HG03558 (cell line): ENCODE measurements at regions not wholly inside any gene's neighbourhood (a gene's known extent, or its start where the extent isn't known, plus 50 kb on each side); places are given as distances from the start of the nearest gene placed in this dataset.

Experiments used
- ATAC-seq: cut with Tn5 transposase; IDR thresholded peaks from one replicate; pipeline ENCODE4 v1.9.1; 2021; ENCODE audit warnings: moderate number of reproducible peaks; ENCODE audit not compliant: unreplicated experiment; ENCODE audit errors: extremely low read depth

DNA sequence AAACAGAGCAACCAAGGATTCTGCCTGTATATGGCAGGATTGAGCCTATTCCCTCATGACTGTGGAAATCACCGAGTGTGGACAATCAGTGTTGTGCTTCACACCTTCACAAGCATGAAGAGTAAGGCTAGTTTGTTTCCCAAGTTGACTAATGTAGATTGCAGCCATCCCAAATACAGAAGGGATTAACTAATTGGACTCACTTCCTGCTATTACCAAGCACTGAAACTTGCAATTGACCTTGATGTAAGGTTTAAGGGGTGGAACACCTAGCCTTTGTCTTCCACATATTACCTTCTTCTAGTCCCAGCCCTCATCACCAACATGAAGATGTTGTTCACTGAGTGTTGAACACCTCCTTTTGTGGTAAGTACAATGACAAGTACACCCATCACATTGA, 120.9 kb upstream of the RND3 start:
- no peak for ATAC-seq

DNA sequence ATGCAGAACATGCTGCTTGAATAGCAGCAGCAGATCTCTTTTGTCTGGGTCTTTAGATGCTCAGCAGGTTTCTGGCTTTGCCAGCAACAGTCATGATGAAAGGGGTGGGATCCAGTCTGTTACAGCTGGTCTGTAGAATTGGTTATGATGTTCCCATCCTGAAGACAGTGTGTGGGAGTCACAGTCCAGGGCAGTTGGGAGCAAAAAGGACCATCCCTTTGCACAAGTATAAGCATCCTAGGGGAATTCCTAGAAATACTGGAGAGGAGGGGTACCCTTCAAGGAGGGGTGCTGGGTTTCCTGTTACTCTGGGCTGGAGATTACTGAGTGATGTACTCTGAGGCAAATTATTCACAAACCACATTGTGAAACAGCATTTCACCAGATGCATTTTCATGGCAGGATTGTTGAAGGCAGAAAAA, 119.9 kb upstream of the RND3 start:
- ATAC-seq = no peak

GRCh38 chr2:150606380-150607060, 119.1 kb upstream of the RND3 start:
- no peak for ATAC-seq

DNA sequence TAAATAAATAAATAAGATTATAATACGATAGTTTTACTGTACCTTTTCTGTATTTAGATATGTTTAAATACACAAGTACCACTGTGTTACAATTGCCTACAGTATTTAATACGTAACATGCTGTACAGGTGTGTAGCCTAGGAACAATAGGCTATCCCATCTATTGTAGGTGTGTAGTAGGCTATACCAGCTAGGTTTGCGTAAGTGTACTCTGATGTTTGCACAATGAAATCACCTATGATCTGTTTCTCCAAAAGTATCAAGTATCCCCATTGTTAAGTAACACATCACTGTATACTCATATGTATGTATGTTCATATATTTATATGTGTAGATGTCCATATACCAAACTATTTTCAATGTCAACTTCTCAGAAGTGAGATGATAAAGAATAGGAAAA, 118.2 kb upstream of the RND3 start:
- no peak for ATAC-seq

GRCh38 chr2:150601280-150602038, 114.0 kb upstream of the RND3 start:
- ATAC-seq = no peak

DNA sequence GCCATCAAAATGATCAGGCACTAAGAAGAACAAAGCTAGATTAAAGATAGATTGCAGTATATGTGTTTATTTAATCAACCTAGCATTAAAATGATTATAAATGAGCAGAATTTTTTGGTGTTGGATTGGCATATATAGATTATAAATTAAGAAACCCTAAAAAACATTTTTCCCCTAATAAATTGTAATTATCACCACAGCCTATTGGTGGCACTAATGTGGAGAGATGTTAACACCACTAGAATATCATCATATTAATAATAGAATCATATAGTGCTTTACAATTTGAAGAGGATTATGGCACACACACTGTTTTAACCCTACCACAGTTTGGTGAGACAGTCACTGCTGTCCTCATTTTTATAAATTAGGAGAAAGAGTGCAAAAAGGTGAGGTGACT, 112.4 kb upstream of the RND3 start:
- ATAC-seq = no peak

DNA sequence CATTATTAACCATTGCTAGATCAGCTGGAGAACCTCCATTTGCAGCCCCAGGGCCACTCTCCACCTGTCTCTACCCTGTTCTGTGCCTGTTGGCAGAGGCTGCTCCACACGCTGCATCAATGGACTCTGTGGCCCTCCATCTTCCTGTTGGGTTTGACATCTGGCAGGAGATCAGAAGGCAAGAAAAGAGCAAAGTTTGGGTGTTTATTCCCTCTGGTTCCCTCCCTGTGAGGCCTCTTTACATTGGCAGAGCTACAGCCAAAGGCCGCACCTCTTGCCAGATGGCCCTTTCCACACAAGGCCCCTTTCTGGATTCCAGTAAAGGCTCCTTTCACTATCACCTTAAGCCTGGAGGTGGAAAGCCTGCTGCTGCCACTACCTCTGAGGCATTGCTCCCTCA, 110.9 kb upstream of the RND3 start:
- no peak for ATAC-seq

DNA sequence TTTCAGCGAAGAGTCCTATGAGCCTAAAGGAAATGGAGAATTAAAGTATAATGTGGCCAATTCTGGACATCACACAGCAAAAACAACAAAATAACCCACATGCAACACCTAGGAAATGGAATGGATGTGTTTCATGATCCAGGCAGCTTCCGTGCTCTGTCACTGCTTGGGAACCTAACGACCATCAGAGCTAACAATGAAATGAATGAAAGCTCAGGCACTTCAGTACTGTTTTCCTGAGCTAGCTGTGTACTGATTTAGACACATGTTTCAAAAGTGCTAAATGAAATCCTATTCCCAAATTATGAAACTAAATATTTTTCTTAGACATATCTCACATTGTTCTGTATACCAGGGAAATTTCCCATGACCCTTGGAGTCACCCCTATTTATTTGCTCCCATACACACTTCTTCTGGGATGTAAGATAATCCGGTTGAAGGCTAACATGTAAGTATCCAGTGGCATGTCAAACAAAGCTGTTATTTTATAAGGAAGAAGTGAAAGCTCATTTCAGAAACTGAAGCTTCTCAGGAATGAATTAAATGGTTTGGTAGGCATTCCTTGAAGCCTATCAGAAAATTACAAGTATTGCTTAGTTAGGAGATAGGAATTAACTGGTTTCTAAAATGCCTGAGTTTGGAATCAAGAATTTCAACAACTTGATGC, 108.5 kb upstream of the RND3 start:
- no peak for ATAC-seq

DNA sequence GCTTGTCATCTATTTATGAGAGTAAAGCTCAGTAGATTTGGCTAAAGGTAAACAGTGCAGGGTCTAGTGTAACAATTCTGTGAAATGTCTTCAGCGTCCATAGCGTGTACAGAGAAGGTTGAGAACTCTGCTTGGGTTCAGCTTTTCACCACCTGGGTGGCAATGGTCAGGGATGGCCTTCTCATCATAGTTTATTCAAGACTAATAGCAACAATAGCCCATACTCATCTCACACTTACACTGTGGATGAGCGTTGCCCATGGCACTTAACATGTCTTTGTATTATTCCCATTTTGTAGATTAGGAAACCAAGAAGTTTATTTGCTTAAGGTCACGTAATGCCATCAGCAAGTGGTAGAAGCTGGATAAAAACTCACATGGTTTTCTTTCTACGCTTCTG, 106.8 kb upstream of the RND3 start:
- no peak for ATAC-seq

- ATAC-seq = no peak
Observed at GRCh38 chr2:150591496-150592285, 104.2 kb upstream of the RND3 start.

- ATAC-seq = no peak
Observed at GRCh38 chr2:150589681-150590080, 102.2 kb upstream of the RND3 start.

DNA sequence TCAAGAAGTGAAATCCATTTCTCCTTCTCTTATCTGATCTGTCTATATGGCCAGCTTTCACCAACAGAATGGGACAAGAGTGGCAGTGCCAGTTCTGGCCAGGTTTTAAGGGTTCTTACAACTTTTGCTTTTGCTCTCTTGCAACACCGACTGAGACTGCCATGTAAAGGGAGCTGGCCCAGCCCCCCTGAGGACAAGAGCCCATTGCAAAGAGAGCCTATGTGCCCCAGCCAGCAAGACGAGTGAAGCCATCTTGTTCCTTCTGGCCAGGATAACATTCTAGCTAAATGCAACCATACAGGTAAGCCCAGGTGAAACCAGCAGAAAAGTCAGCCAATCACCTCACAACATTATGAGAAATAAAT, 101.0 kb upstream of the RND3 start:
- ATAC-seq = no peak

DNA sequence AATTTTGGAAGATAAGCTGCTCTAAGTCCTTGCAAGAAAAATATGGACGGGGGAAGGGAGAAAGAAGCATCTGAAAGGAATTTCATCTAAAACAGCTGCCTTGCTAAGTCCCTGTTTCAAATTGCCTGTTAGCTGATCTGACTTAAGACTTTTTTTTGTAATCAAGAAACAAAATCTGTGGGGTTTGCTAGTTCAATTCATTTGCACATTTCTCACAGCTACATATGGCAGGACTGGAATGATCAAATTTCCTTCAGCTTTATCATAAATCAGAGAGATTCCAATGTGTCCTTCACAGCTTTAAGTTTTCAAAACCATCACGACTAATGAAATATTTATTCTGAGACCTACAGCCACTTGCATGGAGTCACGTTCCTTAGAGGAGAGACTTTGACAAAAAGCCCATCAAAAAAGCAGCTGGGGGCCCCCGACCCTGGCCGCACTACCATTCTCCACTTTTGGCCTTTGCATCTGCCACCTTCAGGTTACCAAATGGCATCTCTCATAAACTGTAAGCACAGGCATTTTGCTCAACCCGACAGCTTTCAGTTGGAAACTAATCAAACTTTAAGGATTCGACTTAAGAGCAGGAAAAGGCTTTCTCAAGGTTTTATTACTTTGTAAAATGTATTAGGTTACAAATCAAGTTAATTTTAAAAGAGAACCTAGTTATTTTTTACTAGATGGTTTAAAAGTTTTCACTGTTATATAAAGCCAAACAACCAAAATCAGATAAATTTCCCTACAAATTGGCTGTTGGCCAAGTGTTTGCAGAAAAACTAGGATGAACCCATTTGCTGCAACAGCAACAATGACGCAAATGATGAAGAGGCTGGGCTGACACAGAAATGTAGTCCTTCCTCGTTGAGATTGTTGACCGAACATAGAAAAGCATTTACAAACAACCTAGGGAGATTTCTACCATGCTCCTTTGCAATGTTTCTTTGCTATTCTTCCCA, 100.4 kb upstream of the RND3 start:
- no peak for ATAC-seq

DNA sequence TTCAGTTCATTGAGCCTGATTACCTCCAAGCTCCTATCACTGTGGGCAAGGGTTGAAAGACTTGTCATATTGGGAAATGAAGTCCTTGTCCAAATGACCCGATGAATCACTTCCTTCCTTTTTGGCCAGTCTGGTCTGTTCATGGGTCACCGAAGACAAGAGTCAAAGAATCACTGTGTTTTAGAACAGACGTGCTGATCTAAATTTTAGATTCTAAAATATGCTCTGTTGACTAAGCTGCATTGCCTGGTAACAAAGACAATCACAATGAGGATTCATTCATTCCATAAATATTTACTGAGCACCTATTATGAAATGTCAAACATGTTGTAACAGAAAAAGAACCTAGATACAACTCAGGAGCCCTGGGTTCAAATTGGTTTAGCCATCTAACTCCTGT, 99.4 kb upstream of the RND3 start:
- ATAC-seq = no peak

DNA sequence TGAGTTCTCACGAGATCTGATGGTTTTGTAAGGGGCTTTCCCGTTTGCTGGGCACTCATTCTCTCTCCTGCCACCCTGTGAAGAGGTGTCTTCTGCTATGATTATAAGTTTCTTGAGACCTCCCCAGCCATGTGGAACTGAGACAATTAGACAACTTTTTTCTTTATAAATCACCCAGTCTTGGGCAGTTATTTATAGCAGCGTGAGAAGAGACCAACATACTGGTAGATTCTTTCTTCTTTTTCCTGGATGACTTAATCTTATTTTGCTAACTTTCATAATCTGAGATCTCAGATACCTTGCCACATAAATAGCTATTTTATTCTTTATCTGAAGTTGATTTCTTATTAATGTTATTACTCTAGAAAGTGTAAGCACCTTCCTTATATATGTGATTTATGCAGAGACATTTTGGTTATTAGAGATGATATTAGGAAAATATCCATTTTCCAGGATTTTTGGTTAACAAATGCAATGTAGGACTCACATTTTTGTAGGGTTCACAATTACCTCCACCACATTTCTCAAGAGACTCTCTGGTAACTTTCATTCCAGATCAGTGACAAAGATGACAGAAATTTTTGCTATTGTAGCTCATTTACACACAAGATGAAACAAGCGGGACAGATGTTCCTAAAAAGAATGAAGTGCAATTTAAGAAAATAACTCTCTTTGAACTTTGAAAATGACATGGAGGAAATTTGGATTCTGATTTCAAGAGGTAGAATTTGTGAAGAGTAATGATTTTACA, 97.9 kb upstream of the RND3 start:
- no peak for ATAC-seq

GRCh38 chr2:150584081-150584480, 96.6 kb upstream of the RND3 start:
- no peak for ATAC-seq

DNA sequence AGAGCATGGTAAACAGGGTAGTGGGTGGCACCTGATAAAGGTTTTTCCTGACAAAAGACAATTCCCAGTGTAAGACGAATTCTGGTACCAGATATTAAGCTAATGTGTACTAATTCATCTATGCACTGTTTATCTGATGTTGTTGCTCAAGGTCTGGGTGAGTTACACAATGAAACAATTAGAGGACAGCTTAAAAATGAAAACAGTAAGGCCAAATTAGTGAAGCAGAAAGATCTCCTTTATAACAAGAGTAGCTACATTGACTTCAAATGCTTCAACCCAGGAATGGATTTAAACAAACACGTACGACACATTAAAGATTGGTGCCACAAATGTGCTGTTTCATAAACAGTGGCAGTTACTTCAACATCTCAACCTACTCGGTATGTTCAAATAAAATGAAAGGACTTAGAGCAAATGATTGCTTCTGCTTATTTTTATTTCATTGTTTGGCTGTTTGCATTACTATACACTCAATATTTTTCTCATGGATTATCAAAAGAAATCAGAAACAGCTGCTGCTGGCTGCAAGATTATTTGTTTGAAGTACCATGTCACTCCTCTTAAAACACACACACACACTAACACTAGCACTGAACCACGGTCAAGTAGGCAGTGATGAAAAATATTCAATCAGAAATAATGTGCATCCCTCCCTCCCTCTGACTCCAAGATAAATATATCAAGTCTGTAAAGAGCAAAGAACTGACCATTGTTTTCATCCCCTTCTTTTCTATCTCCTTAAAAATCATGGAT, 94.4 kb upstream of the RND3 start:
- ATAC-seq = no peak

DNA sequence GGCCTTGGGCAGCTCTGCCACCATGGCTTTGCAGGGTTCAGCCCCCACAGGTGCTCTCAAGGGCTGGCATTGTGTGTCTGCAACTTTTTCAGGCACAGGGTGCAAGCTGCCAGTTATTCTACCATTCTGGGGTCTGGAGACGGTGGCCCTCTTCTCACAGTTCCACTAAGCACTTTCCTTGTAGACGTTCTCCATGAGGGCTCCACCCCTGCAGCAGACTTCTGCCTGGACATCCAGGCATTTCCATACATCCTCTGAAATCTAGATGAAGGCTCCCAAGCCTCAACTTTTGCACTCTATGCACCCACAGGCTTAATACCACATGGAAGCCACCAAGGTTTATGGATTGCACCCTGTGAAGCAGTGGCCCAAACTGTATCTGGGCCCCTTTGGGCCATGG, 91.0 kb upstream of the RND3 start:
- no peak for ATAC-seq
